Lung microvascular endothelial cell (primary cell): ENCODE measurements at regions not wholly inside any gene's neighbourhood (a gene's known extent, or its start where the extent isn't known, plus 50 kb on each side); places are given as distances from the start of the nearest gene placed in this dataset.
"Not testable (repeated sequence)": the region's sequence is repeated elsewhere in the genome, so short reads cannot be mapped to it uniquely, and the experiment has no call there.

ENCODE experiments used
- DNase-seq, 2 donors: peaks; one replicate each; pipeline versions ENCODE4 v3.0.0 to v3.0.0-alpha.2; 2010; ENCODE audit warnings: low read depth in 2 of 2

DNA sequence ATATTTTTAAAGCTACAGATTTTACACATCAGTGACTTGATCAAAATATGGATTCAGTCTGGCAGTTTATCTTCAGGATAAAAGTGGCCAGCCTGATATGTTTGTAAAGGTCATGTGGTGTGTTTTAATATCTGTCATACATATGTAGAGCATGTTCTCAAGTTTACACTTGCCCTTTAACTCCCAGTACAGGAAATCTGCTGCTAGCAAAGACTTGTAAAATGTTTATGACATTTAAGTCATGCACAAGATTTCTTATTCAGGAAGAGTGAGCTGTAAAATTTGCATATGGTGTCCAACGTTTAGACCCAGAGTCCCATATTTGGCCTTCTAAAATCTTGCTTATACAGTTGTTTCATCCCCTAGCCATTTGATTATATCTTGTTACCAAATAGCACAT, 197.5 kb upstream of the FLRT2 start:
- no peak for DNase-seq

DNA sequence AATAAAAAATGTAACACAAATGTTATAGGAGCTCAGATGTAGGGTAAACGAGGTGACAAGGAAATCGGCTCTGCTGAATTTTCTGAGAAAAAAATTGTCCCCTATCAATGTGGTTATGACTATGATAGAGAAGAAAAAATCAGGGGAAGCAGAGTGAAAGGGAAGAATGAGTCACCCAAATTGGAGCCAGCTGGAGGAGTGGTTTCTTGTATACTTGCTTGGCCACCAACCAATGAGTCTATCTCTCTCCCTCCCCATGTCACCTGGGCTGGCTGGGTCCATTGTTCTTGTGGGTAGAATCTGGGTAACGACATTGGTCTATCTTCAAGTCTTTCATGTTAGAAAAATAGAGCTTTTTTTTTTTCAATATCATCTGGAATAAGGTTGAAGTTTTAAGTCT, 196.6 kb upstream of the FLRT2 start:
- peak; percentile 71 to 85 for DNase-seq

DNA sequence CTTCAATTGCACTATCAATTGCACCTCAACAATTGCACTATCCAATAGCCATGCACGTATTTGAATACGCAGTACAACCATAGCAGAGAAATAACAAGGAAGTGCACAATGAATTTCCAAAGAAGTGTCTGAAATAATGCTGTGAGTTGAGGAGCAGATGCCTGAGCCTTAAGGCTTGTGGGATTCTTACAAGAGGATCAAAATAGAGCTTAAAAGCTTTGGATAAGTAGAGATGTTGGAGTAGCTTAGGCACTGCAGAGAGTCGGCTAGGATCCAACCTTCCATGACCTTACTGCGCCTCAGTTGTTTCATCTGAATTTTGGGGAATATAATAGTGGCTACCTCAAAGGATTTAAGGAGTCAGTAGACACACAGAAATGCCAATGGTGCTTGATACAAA, 196.1 kb upstream of the FLRT2 start:
- DNase-seq: no peak

DNA sequence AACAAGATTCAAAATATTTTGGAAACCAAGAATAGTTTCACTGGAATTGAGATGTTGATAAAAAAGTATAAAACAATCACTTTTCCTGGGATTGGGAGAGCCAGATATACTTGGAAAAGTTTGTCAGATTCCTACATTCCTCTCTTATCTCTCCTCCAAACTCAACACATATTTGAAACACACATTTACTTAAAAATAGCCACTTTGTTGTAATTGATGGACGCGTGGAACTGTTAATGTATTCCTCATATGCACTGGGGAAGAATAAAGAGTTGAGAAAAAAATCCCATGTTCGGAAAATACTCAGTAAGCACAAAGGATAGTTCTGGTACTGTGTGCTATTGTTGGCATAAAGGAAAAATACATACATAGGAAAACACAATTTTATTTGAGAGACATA, 195.6 kb upstream of the FLRT2 start:
- peak in 1 of 2 donors; percentile 70 for DNase-seq

DNA sequence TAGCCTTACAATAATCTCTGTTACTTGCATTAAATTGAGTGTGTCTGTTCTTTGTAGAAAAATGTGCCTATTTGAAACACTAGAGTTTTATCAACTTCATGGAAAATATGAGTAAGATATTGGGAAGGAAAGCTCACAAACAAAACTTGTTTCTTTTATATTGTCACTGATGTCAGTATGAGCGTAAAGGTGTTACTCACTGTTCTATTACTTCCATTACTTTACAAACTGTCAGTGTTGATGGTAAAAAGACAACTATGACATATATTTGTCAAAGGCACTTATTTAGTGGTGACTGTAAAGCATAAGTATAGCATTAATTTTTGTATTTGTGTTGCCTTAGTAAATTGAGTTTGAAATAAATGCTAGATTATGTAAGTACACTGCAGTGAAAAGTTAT, 193.7 kb upstream of the FLRT2 start:
- peak in 1 of 2 donors; percentile 73 for DNase-seq

DNA sequence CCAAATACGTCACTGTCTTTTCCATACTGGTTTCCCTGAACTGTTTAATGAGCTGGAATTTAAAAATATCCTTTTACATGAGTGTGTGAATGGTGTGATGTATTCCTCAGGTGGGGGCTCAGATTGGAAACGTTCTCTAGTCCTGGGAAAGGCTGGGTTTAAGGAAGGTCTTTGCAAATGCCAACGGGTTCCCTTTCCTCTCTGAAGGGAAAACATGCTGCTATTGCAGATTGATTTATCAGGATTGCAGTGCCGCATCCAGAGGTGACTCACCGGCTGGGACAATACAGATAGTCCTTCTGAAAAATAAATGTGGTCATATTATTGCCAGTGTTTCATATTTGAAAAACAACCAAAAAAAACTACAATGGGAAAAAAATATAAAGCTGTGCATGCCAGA, 193.1 kb upstream of the FLRT2 start:
- DNase-seq: peak; percentile 76 to 100

DNA sequence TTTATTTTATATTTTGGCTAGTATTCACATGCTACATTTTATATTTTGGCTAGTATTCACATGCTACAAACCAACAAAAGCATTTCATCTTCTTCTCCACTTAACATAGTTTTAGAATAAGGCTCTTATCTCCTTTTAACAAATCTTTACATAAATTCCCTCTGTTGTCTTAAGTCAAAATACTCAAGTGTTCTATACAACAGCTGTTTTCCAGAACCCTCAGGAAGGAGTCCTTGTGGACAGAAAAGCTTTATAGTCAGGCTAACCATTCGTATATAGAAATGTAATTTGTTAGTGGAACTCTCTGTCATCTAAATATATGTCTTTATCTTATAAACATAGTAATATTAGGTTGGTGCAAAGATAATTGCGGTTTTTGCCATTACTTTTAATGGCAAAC, 191.0 kb upstream of the FLRT2 start:
- no peak for DNase-seq

DNA sequence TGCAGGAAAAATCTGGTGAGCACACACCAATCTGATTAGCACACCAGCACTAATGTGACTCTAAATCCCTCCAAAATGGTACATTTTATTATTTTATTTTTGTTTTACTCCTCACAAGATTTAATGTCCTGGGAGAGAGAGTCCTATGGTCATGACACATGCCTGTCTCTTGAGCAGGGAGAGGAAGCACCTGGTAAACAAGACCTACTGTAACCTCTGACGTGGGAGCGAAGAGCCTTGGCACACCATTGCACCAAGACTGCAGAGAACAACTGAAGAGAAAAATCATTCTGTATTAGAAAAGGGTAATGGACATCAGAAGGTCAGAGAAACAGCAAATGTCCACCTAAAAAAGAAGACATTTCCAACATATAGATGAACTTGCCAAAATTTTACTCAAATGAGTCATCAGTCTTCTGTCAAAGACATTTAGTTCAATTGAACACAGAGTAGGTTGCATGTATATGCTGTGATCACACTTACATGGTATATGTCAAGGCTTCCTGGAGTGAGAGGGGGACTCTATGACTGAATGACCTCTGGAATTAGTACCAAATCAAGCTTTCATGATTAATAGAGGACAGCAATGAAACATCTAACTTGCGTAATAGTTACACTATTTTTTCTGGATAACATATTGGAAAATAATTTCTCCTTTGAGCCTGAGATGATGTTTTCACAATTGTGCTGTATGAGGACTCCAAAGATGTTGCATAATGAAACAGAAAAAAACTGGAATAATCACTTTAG, 186.9 kb upstream of the FLRT2 start:
- peak; percentile 45 to 75 for DNase-seq

DNA sequence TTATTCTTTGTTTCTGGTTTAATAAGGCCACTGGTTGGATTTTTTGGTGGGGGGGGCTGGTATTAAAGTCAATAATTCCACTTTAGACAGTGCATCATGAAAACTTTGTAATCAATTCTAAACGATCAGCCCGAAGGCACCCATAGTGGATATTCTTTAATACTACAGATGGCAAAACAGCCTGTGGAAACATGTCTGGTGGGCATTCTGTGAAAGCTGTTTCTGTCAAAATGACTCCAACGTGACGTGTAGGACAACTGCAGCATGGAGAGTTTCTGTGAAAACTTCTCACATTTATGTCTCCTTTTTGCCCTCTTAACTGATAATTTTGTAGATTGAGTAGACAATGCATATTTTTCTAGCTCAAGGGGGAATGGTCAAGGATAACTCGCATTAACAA, 185.8 kb upstream of the FLRT2 start:
- DNase-seq: no peak

DNA sequence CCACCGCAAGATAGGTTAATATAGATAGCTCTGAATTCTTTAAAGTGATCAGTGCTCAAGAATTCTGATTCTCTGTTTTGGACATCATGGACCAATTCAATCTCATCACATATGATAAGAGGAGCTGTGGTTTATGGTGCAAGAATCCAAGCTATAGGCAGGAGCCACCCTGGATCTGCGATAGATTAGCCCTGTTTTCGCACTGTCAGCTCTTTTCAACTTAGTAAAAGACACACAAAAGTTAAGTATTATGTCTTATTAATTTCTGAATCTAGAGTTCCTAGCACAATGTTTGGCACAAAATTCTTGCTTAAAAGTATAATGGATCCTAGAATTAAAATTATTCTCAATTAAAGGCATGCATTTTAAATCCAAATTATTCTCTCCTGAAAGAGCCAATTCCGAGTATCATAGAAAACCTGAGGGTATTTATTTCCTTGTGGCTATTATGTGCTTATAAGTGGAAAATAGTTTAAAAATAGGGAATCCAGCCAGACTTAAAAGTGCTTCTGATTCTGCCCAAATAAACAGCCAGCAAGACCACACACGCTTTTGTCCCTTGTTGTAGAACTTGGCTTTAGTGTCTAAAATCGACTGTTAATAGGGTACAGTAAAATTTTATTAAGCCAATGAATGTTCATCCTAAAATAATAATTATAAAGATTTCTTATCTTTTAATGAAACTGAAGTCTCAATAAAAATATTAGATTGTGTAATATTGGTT, 184.9 kb upstream of the FLRT2 start:
- DNase-seq: no peak

DNA sequence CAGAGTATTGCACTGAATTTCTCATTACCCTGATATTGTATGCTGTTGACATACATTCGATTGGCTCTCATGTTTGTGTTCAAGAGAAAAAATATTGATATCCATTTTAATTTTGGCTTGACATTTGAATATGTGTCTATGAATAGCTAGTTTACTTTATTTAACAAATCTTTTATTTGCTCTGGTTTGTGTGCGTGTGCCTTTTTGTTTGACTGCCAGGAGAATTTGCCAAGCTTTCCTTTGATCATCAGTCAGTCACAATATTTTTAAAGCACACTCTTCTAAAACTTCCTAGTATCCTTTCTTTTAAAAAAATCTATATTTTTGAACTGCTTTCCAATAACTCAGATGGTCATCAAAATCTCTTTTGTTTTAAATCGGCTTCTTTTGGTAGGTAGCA, 179.3 kb upstream of the FLRT2 start:
- no peak for DNase-seq

DNA sequence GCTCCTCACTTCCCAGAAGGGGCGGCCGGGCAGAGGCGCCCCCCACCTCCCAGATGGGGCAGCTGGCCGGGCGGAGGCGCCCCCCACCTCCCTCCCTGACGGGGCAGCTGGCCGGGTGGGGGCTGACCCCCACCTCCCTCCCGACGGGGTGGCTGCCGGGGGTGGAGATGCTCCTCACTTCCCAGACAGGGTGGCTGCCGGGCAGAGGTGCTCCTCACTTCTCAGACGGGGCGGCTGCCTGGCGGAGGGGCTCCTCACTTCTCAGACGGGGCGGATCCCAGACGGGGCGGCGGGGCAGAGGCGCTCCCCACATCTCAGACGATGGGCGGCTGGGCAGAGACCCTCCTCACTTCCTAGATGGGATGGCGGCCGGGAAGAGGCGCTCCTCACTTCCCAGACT, 177.4 kb upstream of the FLRT2 start:
- not testable (repeated sequence) for DNase-seq

DNA sequence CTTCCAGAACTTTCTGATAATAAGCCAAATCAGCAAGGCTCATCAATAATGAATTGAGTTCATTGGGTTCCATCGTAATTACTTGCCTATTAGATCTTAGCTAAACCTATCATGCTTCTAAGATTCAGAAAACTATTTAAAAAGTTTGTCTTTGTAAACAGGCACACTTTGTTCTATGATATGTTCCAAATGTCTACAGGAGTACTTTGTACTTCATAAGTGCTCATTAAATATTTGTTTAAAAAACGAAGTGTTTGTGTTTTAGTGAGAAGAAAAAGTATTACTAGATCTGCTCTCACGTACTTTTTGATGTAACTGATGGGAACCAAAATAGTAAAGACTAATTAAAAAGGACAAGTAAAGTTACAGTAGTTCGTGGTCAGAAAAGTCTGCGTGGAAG, 172.8 kb upstream of the FLRT2 start:
- no peak for DNase-seq

DNA sequence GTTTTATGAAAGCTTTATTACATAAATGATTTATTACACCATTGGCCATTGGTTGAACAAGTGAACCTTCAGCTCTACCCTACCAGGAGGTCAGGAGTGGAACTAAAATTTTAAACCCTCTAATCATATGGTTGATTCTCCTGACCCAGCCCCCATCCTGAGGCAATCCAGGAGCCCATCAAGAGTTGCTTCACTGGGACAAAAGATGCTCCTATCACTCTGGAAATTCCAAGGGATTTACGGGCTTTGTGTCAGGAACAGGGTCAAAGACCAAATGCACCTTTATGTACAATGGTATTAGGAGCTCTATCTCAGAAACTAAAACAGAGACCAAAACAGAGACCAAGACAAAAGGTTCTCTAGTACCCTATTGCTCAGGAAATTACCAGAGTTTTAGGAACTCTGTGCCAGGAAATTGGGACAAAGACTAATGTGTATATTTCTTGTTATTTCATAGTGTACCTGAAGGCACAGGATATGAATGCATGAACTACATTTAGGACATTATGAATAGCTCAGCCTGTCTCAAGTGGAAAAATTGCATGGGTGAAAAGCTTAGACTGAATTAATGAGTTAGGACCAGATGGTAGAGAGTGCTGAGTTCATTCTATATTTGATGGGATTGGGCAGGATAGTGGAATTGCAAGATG, 171.7 kb upstream of the FLRT2 start:
- peak in 1 of 2 donors; percentile 53 for DNase-seq

DNA sequence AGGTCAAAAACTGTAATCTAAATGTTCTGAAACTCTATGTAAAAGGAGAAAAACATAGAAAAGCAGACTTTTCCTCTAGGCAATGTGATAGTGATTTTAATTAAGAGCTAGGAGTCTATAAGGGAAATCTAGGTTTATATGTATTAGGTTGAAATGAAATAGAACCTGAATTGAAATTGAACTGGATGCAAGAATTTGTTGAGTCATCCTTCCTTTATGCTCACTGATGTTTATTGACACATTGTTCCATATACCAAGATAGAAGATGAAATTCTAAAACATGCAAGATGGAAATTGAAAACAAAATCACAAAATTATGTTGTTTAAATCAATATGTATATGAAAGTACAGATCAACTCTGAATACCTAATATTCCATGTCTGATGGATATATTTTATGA, 170.4 kb upstream of the FLRT2 start:
- DNase-seq: peak; percentile 13 to 30

DNA sequence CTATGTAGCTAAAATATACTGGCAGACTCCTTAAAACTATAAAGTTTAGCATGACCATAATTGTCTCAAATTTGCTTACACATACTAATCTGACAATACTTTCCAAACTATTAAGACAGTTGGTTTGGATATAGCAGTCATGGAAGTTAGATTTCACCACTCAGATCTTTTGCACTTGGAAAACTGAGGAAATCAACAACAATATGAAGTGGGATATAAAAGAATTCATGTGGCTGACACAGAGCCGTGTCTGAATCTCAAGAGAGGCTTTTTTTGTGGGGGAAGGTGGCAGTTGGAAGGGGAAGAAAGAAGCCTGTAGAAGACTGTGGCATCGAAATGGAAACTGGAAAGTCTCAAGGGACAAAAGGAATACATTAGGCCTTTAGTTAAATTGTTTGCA, 166.6 kb upstream of the FLRT2 start:
- no peak for DNase-seq

DNA sequence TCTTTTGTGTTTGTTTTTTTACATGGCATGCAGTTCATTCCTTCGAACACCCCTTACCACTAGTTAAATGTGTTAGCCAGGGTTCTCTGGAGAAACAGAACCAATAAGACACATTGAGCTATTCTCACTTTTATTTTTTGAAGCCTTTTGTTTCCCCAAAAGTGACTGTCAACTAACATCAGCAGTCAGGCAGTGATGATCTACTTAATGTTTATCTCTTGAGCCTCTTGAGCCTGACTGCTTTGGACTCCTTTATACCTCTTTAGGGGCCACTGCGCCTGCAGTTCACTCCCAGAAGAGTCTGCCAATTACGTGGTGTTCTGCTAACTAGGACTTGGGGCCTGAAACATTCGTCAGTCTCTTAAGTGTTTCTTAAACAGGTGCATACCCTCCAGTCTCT, 163.7 kb upstream of the FLRT2 start:
- no peak for DNase-seq

DNA sequence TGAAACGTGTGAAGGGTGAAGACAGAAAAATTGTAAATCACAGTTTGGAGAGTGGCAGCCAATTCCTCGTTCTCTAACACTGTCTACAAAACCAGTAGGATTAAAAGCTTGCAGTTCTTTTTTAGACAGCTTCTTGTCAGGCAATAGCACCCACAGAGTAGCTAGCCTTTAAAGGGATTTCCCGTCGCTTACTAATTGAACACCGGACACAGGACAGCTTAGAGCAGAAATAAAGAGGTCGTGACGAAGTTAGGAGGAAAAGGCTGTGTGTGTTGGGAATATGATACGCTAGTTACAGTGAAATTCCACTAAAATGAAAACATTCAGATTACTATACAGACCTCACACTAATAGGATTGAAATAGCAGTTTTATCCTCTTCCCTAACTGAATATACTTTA, 149.1 kb upstream of the FLRT2 start:
- peak; percentile 26 to 59 for DNase-seq

DNA sequence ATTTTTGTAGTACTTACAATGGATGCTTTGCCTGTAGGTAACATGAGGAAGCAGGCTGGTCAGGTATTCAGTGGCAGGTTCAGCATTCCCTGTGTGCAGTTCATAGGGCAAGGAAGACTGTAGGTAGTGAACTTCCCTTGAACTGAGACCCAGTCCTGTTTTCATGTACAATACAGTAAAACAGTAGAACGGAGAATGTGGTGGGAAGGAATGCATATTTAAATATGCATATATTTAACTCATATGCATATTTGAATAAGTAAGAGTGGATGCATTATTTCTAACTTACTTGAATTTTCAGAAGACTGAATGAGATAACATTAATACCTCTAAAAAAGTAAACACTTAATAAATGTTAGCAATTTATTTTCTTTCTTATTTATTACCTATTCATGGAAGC, 147.6 kb upstream of the FLRT2 start:
- DNase-seq: no peak

DNA sequence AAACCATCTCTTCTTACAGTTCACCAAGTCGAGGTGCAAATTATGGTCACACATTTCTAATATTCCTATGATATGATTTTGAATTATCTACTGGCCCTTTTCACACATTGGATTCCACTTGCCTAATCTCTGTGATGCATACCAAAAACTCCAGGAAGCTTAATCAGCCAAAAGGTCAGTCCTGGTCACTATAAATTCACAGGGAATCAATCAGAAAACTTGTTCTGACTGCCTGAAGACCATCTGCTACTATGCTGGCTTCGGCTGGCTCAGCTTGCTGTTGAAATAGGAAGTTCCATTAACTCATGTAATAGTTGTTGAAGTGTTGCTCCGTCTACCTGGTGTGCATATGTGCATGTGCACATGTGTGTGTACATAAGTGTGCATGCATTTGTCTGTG, 142.8 kb upstream of the FLRT2 start:
- DNase-seq: peak; percentile 41 to 49

DNA sequence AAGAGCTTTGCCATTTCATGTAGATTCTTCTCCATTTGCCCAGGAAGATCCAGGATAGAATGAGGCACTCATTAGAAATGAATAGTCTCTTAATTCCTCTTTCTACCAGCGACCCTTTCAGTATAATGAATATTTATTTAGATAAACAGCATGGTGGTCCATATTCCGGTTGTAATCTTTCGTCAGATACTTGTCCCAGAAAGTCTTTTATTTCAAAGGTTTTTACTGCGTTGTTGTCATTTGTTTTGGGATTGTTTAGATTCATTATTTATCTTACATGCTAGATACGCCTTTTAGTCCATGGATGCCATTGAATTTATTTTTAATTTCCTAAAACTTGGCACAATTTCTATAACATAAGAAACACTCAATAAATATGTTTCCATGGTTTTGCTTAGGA, 139.7 kb upstream of the FLRT2 start:
- no peak for DNase-seq

DNA sequence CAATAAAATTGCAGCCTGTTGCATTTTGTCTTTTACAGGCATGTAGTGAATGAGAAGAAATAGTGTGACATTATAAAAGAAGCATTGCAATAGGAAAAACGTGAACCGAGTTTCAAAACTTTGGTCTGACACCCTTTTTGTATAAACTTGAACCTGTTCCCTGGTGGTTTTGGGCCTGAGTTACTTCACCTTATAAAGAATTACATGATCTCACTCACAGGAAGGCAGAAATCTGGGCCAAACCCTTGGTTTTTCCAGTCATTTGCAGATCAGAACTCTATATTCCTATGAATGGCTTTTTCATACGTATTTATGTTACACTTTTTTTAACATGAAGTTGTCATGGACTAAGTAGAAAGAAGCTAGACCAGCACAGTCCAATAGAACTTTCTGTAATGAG, 138.5 kb upstream of the FLRT2 start:
- no peak for DNase-seq

DNA sequence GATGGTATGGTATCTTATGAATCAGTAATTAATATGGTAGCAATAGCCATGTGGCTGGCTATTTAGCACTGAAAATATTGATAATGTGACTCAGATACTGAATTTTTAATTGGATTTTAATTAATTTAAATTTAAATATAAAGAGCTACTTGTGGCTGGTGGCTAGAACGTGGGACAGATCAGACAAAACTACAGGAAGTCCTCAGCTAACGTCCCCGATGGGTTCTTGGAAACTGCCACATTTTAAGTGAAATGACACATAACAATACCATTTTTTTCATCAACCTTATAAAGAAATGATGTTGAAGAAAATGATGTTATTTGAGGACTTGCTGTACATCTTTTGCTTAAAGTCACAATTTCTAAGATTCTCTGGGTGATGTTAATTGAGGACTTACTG, 138.1 kb upstream of the FLRT2 start:
- DNase-seq: no peak
